ENCODE measurements at regions not wholly inside any gene's neighbourhood (a gene's known extent, or its start where the extent isn't known, plus 50 kb on each side); places are given as distances from the start of the nearest gene placed in this dataset.

DNA sequence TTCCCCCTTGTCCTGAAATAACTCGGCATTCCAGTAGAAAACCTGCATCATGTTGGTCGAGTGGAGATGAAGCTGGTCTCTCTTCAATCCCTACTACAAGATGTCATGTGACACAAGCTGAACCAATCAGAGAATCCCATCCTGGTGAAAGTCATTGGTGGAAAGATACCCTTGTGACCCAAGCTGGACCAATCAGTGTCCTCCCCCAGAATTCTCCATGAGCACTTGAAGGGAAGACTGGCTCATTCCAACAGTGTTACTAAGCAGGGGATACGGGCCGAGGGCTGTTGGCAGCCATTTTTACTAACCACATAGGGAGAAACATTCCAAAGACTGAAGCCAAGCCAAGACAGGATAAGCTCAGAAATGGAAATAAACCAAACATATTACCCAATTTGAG is 298.3 kb downstream of the ICOS start:
- TF ChIP-seq CTCF (IDR thresholded peaks at IDR 0.05) (no peak), PBX3 (IDR thresholded peaks at IDR 0.05) (no peak), RAD21 (conservative IDR thresholded peaks at IDR 0.05 in 1 of 2, IDR thresholded peaks at IDR 0.05 in 1 of 2) (no peak), POLR2A (IDR thresholded peaks at IDR 0.05; ENCODE audit: low read length) (no peak), NFE2L2 (conservative IDR thresholded peaks at IDR 0.05; ENCODE audit: low read length) (no peak), HOXA7 (CRISPR knock-in tag; IDR thresholded peaks at IDR 0.05) (no peak), EP300 (IDR thresholded peaks at IDR 0.05) (no peak)
